ENCODE measurements at regions not wholly inside any gene's neighbourhood (a gene's known extent, or its start where the extent isn't known, plus 50 kb on each side); places are given as distances from the start of the nearest gene placed in this dataset.

- TF ChIP-seq, protein P1, sequence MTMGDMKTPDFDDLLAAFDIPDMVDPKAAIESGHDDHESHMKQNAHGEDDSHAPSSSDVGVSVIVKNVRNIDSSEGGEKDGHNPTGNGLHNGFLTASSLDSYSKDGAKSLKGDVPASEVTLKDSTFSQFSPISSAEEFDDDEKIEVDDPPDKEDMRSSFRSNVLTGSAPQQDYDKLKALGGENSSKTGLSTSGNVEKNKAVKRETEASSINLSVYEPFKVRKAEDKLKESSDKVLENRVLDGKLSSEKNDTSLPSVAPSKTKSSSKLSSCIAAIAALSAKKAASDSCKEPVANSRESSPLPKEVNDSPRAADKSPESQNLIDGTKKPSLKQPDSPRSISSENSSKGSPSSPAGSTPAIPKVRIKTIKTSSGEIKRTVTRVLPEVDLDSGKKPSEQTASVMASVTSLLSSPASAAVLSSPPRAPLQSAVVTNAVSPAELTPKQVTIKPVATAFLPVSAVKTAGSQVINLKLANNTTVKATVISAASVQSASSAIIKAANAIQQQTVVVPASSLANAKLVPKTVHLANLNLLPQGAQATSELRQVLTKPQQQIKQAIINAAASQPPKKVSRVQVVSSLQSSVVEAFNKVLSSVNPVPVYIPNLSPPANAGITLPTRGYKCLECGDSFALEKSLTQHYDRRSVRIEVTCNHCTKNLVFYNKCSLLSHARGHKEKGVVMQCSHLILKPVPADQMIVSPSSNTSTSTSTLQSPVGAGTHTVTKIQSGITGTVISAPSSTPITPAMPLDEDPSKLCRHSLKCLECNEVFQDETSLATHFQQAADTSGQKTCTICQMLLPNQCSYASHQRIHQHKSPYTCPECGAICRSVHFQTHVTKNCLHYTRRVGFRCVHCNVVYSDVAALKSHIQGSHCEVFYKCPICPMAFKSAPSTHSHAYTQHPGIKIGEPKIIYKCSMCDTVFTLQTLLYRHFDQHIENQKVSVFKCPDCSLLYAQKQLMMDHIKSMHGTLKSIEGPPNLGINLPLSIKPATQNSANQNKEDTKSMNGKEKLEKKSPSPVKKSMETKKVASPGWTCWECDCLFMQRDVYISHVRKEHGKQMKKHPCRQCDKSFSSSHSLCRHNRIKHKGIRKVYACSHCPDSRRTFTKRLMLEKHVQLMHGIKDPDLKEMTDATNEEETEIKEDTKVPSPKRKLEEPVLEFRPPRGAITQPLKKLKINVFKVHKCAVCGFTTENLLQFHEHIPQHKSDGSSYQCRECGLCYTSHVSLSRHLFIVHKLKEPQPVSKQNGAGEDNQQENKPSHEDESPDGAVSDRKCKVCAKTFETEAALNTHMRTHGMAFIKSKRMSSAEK (CRISPR knock-in tag; IDR thresholded peaks at IDR 0.05; ENCODE audit: borderline replicate concordance): no peak
- TF ChIP-seq ZNF263 (CRISPR knock-in tag; IDR thresholded peaks at IDR 0.05; ENCODE audit: low read depth): no peak
- TF ChIP-seq, protein P2, sequence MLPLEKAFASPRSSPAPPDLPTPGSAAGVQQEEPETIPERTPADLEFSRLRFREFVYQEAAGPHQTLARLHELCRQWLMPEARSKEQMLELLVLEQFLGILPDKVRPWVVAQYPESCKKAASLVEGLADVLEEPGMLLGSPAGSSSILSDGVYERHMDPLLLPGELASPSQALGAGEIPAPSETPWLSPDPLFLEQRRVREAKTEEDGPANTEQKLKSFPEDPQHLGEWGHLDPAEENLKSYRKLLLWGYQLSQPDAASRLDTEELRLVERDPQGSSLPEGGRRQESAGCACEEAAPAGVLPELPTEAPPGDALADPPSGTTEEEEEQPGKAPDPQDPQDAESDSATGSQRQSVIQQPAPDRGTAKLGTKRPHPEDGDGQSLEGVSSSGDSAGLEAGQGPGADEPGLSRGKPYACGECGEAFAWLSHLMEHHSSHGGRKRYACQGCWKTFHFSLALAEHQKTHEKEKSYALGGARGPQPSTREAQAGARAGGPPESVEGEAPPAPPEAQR (CRISPR knock-in tag; IDR thresholded peaks at IDR 0.05): no peak
- TF ChIP-seq ZBTB21 (CRISPR knock-in tag; IDR thresholded peaks at IDR 0.05; ENCODE audit: borderline replicate concordance): no peak
- no peak for TF ChIP-seq JUN (CRISPR knock-in tag; IDR thresholded peaks at IDR 0.05)
- no peak for TF ChIP-seq FOXP1 (CRISPR knock-in tag; IDR thresholded peaks at IDR 0.05; ENCODE audit: borderline replicate concordance)
These were observed 58.4 kb downstream of the RPLP1 start (continued) for GRCh38 chr15:69511015-69511414.

- Mint-ChIP-seq H3K36me3 (no peaks in the 10 kb centered on the region), H3K9me3 (peaks cover 16% of the 10 kb centered on the region), H3K4me1 (no peaks in the 10 kb centered on the region), H3K27ac (no peak overlapping the region), H3K27me3 (ENCODE audit: low read depth) (no peaks in the 10 kb centered on the region), H3K4me3 (no peak overlapping the region)
- CTCF ChIA-PET: no interaction called here
- ATAC-seq: no peak
- DNase-seq (ENCODE audit: low spot score): no peak
- POLR2A ChIA-PET: no interaction called here
- TF ChIP-seq CREB1 (CRISPR knock-in tag; IDR thresholded peaks at IDR 0.05) (no peak), ZNF232 (CRISPR knock-in tag; IDR thresholded peaks at IDR 0.05) (no peak)
These were observed 59.2 kb downstream of the RPLP1 start for GRCh38 chr15:69511716-69512340.

DNA sequence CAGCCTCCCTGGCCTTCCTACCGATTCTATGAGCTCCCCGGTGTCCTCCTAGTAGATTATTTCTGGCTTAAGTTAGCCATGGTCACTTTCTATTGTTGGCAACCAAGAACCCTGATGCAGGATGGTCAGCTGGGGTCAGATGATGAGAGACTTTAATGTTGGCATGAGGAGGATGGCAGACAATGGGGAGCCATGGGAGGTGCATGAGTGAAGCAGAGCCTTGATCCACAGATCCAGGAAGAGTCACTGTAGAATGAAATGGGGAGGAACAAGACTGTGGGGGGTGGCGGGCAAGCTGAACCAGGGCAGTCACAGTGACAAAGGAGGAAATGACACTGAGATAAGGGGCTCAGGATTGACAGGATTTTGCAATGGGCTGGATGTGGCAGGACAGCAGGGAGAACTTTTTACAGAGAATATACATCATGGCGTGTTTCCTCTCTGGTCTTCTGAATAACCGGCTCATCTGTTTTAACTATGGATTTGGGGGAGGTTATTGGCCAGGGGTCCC is 60.9 kb downstream of the RPLP1 start:
- Mint-ChIP-seq H3K27ac (no peak overlapping the region), H3K36me3 (no peaks in the 10 kb centered on the region), H3K4me3 (no peak overlapping the region), H3K9me3 (peaks cover 16% of the 10 kb centered on the region), H3K27me3 (ENCODE audit: low read depth) (no peaks in the 10 kb centered on the region), H3K4me1 (no peaks in the 10 kb centered on the region)
- ATAC-seq (no peak), DNase-seq (ENCODE audit: low spot score) (no peak)
- CTCF ChIA-PET: no interaction called here
- POLR2A ChIA-PET: no interaction called here
- TF ChIP-seq NR1H2 (CRISPR knock-in tag; IDR thresholded peaks at IDR 0.05) (no peak), HMGA2 (CRISPR knock-in tag; IDR thresholded peaks at IDR 0.05) (no peak), GRHL2 (CRISPR knock-in tag; IDR thresholded peaks at IDR 0.05; ENCODE audit: insufficient replicate concordance, severe bottlenecking) (no peak), ZNF423 (CRISPR knock-in tag; IDR thresholded peaks at IDR 0.05) (no peak), NFE2L1 (CRISPR knock-in tag; IDR thresholded peaks at IDR 0.05) (no peak), ZNF121 (CRISPR knock-in tag; IDR thresholded peaks at IDR 0.05) (no peak), NFATC4 (CRISPR knock-in tag; IDR thresholded peaks at IDR 0.05) (no peak), NFYB (CRISPR knock-in tag; conservative IDR thresholded peaks at IDR 0.05; ENCODE audit: low read depth) (no peak), TCF7 (CRISPR knock-in tag; IDR thresholded peaks at IDR 0.05; ENCODE audit: low read depth) (no peak), PRRX2 (CRISPR knock-in tag; IDR thresholded peaks at IDR 0.05) (no peak)
- TF ChIP-seq, protein P3, sequence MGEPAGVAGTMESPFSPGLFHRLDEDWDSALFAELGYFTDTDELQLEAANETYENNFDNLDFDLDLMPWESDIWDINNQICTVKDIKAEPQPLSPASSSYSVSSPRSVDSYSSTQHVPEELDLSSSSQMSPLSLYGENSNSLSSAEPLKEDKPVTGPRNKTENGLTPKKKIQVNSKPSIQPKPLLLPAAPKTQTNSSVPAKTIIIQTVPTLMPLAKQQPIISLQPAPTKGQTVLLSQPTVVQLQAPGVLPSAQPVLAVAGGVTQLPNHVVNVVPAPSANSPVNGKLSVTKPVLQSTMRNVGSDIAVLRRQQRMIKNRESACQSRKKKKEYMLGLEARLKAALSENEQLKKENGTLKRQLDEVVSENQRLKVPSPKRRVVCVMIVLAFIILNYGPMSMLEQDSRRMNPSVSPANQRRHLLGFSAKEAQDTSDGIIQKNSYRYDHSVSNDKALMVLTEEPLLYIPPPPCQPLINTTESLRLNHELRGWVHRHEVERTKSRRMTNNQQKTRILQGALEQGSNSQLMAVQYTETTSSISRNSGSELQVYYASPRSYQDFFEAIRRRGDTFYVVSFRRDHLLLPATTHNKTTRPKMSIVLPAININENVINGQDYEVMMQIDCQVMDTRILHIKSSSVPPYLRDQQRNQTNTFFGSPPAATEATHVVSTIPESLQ (CRISPR knock-in tag; IDR thresholded peaks at IDR 0.05): no peak
- TF ChIP-seq, protein P4, sequence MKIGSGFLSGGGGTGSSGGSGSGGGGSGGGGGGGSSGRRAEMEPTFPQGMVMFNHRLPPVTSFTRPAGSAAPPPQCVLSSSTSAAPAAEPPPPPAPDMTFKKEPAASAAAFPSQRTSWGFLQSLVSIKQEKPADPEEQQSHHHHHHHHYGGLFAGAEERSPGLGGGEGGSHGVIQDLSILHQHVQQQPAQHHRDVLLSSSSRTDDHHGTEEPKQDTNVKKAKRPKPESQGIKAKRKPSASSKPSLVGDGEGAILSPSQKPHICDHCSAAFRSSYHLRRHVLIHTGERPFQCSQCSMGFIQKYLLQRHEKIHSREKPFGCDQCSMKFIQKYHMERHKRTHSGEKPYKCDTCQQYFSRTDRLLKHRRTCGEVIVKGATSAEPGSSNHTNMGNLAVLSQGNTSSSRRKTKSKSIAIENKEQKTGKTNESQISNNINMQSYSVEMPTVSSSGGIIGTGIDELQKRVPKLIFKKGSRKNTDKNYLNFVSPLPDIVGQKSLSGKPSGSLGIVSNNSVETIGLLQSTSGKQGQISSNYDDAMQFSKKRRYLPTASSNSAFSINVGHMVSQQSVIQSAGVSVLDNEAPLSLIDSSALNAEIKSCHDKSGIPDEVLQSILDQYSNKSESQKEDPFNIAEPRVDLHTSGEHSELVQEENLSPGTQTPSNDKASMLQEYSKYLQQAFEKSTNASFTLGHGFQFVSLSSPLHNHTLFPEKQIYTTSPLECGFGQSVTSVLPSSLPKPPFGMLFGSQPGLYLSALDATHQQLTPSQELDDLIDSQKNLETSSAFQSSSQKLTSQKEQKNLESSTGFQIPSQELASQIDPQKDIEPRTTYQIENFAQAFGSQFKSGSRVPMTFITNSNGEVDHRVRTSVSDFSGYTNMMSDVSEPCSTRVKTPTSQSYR (CRISPR knock-in tag; IDR thresholded peaks at IDR 0.05): no peak

Data from WTC11 (cell line).